ENCODE measurements at regions not wholly inside any gene's neighbourhood (a gene's known extent, or its start where the extent isn't known, plus 50 kb on each side); places are given as distances from the start of the nearest gene placed in this dataset.

- no peak for TF ChIP-seq CTCF (IDR thresholded peaks at IDR 0.05)
- TF ChIP-seq POLR2A (IDR thresholded peaks at IDR 0.05): no peak
These were observed 73.9 kb downstream of the PRLHR start for GRCh38 chr10:118521415-118522117.

Data from Peyer's patch (tissue), 4 donors.